Endothelial cell of umbilical vein (primary cell): ENCODE measurements at regions not wholly inside any gene's neighbourhood (a gene's known extent, or its start where the extent isn't known, plus 50 kb on each side); places are given as distances from the start of the nearest gene placed in this dataset.
"Not testable (repeated sequence)": the region's sequence is repeated elsewhere in the genome, so short reads cannot be mapped to it uniquely, and the experiment has no call there.

Experiments used
- CTCF ChIP-seq, 2 donors: IDR thresholded peaks; 1 replicate in 1 of 2; 2 replicates in 1 of 2; pipeline ENCODE4 v1.5.1; 2011; ENCODE audit warnings: low read length in 2 of 2, mild to moderate bottlenecking in 2 of 2, moderate library complexity in 2 of 2, control low read depth in 1 of 2, inconsistent platforms in 1 of 2, low read depth in 1 of 2; ENCODE audit not compliant: insufficient read depth in 1 of 2; ENCODE audit errors: extremely low read depth in 1 of 2
- POLR2A ChIP-seq: IDR thresholded peaks from 2 replicates; pipeline ENCODE4 v1.6.1; 2012; ENCODE audit warnings: low read depth, mild to moderate bottlenecking, control low read depth, low read length
- POLR2AphosphoS5 ChIP-seq: IDR thresholded peaks from 2 replicates; pipeline ENCODE4 v1.6.1; 2012; ENCODE audit warnings: low read depth, mild to moderate bottlenecking, control low read depth, low read length, moderate library complexity; ENCODE audit not compliant: insufficient read depth

DNA sequence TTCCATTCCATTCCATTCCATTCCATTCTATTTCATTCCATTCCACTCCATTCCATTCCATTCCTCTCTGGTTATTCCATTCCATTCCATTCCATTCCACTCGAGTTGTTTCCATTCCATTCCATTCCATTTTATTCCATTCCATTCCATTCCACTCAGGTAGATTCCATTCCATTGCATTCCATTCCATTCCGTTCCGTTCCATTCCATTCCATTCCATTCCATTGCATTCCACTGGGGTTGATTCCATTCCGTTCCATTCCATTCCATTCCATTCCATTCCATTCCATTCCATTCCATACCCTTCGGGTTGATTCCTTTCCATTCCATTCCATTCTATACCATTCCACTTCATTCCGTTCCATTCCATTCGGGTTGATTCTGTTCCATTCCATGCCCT lies 144.6 kb downstream of the CWH43 start:
- TF ChIP-seq CTCF (IDR thresholded peaks at IDR 0.05; ENCODE audit: extremely low read depth in 1 of 2, insufficient read depth in 1 of 2, low read depth in 1 of 2, low read length in 2 of 2); POLR2AphosphoS5; POLR2A: not testable (repeated sequence)
